HG02571 (cell line): ENCODE measurements at regions not wholly inside any gene's neighbourhood (a gene's known extent, or its start where the extent isn't known, plus 50 kb on each side); places are given as distances from the start of the nearest gene placed in this dataset.
A peak's percentile ranks its signal among the peaks of the same experiment; 100 is the strongest.
"Not testable (repeated sequence)": the region's sequence is repeated elsewhere in the genome, so short reads cannot be mapped to it uniquely, and the experiment has no call there.

Source experiments
- ATAC-seq: cut with Tn5 transposase; IDR thresholded peaks from one replicate; pipeline ENCODE4 v1.9.1; 2021; ENCODE audit warnings: mild to moderate bottlenecking, moderate library complexity; ENCODE audit not compliant: unreplicated experiment

- ATAC-seq: no peak
These were observed 137.9 kb upstream of the ZC3H15 start for GRCh38 chr2:186348200-186348599.

GRCh38 chr2:186349508-186349907 is 136.6 kb upstream of the ZC3H15 start:
- ATAC-seq: peak; percentile 49

DNA sequence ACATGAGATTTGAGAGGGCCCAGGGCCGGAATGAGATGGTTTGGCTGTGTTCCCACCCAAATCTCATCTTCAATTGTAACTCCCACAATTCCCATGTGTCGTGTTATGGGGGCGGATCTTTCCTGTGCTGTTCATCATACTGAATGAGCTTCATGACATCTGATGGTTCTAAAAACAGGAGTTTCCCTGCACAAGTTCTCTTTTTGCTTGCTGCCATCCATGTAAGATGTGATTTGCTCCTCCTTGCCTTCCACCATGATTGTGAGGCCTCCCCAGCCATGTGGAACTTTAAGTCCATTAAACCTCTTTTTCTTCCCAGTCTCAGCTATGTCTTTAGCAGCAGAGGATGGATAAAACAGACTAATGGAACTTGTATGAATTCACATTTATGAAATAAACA is 131.9 kb upstream of the ZC3H15 start:
- ATAC-seq: not testable (repeated sequence)

GRCh38 chr2:186365406-186365805 is 120.7 kb upstream of the ZC3H15 start:
- ATAC-seq: no peak

DNA sequence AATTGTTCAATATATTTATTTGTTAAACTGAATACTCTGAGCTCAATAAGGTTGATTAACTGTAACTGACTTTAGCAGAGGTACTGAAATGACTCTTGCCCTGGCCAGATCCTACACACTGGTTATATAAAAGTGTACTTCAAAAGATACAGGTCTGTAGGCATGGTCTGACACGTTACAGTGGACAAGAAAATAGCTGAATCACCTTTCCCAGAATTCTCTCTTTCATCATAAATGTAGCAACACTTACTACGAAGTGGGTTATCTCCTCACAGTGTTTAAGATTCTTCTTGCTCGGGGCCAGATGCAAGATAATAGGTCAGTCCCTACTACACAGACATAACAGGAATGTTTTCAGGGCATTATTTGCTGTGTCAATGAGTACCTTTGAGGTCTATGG is 107.0 kb upstream of the ZC3H15 start:
- no peak for ATAC-seq

DNA sequence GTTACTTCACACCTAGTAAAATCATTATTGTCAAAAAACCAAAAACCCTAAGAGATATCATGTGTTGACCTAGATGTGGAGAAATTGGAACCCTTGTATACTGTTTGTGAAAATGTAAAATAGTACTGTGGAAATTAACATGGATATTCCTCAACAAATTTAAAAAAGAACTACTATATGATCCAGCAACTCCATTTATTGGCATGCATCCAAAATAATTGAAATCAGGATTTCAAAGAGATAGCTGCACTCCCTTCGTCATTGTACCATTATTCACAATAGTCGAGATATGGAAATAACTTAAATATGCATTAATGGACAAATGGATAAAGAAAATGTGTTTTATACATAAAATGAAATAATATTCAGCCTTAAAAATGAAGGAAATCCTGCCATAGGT is 105.3 kb upstream of the ZC3H15 start:
- no peak for ATAC-seq

DNA sequence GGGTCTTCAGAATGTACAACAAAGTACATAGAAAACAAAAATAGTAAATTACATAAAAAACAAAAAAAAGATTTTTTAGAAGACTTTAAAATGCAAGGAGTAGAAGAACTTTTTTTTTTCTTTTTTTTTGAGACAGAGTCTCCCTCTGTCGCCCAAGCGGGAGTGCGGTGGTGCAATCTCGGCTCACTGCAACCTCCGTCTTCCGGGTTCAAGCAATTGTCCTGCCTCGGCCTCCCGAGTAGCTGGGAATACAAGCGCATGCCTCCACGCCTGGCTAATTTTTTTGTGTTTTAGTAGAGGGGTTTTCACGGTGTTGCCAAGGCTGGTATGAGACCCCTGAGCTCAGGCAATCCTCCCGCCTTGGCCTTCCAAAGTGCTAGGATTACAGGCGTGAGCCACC is 104.5 kb upstream of the ZC3H15 start:
- no peak for ATAC-seq

GRCh38 chr2:186382932-186383331 is 103.1 kb upstream of the ZC3H15 start:
- no peak for ATAC-seq

GRCh38 chr2:186384226-186384625 is 101.8 kb upstream of the ZC3H15 start:
- no peak for ATAC-seq

DNA sequence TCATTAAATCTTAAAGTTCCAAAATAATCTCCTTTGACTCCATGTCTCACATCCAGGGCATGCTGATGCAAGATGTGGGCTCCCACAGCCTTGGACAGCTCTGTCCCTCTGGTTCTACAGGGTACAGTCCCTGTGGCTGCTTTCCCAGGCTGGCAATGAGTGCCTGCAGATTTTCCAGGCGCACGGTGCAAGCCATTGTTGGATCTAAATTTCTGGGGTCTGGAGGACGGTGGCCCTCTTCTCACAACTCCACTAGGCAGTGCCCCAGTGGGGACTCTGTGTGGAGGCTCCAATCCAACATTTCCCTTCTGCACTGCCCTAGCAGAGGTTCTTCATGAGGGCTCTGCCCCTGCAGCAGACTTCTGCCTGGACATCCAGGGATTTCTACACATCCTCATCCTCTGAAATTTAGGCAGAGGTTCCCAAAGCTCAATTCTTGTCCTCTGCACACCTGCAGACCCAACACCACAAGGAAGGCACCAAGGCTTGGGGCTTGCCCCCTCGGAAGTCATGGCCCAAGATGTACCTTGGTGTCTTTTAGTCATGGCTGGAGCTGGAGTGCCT is 100.3 kb upstream of the ZC3H15 start:
- ATAC-seq: not testable (repeated sequence)

GRCh38 chr2:186399082-186399644 is 86.9 kb upstream of the ZC3H15 start:
- ATAC-seq: no peak

- no peak for ATAC-seq
These were observed 80.2 kb upstream of the ZC3H15 start for GRCh38 chr2:186405842-186406241.

DNA sequence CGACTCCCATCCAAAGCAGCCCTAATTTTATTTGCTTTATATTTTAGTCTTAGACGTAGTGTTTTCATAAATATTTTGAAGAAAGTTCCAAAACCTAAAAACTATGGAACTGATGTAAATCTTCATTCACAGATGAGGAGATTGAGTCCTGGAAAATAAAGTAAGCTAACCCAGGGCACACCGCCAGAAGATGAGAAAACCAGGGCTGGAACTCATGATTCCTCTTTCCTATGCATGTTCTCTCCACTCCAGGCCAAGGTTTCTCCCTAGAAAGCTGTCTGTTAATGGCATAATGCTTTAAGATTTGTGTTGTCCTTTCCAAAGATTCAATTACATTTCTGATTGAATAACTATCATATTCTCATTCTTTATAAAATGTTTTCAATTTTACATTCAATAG is 78.4 kb upstream of the ZC3H15 start:
- ATAC-seq: no peak

DNA sequence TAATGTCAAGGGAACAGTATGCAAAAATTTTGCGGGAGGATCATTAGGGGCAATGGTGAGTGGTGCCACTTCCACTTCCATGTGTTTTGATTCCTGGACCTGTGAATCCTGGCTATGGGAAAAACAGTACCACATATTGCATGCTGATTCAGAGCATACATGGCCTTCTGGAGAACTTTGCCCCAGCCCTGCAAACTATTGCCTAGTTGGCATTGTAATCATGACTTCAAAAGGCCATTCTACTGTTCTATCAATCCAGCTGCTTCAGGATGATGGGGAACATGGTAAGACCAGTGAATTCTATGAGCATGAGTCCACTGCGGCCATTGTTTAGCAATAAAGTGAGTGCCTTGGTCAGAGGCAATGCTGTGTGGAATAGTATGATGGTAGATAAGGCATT is 75.3 kb upstream of the ZC3H15 start:
- no peak for ATAC-seq

- ATAC-seq: no peak
These were observed 63.8 kb upstream of the ZC3H15 start for GRCh38 chr2:186422226-186422625.

DNA sequence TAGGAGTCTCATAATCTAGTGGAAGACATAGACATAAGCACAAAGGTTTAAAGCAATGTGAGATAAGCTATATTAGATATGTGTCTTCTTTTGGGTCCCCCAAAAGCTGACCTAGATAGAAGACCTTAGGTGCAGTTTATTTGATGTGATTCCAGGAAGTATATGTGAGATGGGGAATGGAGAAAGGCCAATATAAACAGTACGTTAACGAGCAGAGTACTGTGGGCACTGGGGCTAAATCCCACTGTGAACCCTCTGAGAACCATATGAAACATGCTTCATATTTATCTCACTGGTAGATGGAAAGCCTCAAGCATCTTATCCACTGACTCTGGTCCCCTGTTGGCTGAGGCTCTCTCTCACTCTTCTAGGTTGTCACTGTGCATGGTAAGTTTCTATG is 62.6 kb upstream of the ZC3H15 start:
- no peak for ATAC-seq

DNA sequence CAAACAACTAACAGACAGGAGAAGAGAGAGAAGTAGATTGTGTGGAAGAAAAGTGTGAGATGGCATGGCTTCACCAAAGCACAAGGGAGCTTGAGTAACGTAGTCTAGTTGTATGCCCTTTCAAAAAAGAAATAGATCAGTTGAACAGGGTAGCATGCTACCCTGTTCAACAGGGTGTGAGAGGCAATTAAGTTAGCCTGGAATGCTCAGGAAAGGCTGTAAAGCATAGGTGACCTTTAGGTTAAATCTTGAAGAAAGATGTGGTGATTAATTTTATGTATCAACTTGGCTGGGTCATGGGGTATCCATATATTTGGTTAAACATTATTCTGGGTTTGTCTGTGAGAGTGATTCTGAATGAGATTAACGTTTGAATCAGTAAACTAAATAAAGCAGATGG is 61.8 kb upstream of the ZC3H15 start:
- ATAC-seq: no peak

DNA sequence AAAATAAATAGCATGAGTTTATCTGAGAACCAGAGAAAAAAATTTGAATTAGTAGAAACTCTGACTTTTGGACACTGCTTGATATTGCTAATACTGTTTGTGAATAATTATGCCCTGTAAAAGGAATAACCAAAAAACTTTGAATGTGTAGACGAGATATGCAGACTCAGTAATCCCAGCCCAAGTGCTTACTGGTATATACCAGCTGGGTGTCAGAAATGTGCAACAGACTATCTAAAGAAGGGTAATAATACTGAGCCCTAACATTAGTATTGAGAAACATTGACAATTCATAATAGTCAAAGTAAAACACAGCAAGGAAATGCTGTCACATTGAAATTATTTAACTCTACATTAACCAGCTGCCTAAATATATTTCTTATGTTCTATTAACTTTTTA is 60.5 kb upstream of the ZC3H15 start:
- ATAC-seq: no peak

GRCh38 chr2:186426153-186427016 is 59.7 kb upstream of the ZC3H15 start:
- ATAC-seq: peak; percentile 87

DNA sequence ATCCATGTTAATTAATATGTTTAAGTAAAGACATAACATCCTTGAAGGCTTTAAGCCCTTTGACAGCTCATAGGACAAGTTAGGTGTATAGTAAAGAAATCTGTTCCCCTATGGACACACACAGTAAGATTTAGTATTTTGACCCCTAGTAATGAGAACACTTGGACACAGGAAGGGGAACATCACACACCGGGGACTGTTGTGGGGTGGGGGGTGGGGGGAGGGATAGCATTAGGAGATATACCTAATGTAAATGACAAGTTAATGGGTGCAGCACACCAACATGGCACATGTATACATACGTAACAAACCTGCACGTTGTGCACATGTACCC is 59.1 kb upstream of the ZC3H15 start:
- peak; percentile 23 for ATAC-seq

DNA sequence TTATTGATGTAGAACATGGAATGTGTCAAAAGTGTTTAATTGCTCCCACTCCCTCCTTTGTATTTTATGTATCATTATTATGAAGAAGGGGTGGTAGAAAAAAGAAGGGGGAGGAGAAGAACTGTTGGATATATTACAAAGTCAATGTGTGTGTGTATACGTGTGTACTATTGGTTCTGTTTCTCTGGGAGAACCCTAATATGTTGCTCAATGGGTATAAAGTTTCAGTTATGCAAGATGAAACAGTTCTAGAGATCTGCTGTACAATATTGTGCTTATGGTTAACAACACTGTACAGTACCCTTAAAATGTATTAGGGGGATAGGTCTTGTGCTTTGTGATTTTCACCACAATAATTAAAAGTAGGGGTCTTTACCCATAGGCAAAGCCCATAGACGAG is 58.1 kb upstream of the ZC3H15 start:
- ATAC-seq: no peak

DNA sequence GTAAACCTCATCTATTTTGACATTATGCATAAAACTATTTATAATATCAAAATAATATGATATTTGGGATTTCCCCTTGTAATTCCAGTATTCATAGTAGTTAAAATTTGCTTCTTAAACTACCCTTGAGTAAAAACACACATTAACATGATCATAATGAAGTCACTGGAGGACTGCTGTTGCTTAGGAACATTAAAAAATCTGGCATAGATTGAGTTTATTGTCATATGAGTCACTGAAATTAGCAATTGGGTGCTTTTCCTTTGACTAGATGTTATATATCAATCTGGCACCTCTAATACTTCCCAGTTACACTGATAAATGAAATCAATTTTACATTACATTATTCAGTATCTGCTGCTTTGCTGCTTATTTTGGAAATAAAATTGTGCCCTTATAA is 57.0 kb upstream of the ZC3H15 start:
- no peak for ATAC-seq
